ENCODE measurements at regions not wholly inside any gene's neighbourhood (a gene's known extent, or its start where the extent isn't known, plus 50 kb on each side); places are given as distances from the start of the nearest gene placed in this dataset.
"Not testable (repeated sequence)": the region's sequence is repeated elsewhere in the genome, so short reads cannot be mapped to it uniquely, and the experiment has no call there.

GRCh38 chr7:3135626-3136025, 92.0 kb upstream of the CARD11 start:
- DNase-seq = no peak

GRCh38 chr7:3138206-3138605, 94.5 kb upstream of the CARD11 start:
- DNase-seq = no peak

- peak in 1 of 51 donors; percentile 1 for DNase-seq
Observed at GRCh38 chr7:3138997-3139396, 95.3 kb upstream of the CARD11 start.

GRCh38 chr7:3140834-3141233, 97.2 kb upstream of the CARD11 start:
- no peak for DNase-seq

- DNase-seq = no peak
Observed at GRCh38 chr7:3141326-3141725, 97.7 kb upstream of the CARD11 start.

GRCh38 chr7:3143869-3144775, 100.5 kb upstream of the CARD11 start:
- no peak for DNase-seq

- DNase-seq = not testable (repeated sequence)
Observed at GRCh38 chr7:3144776-3145125, 101.1 kb upstream of the CARD11 start.

GRCh38 chr7:3146571-3147226, 103.0 kb upstream of the CARD11 start:
- DNase-seq = peak in 1 of 51 donors; percentile 1

GRCh38 chr7:3148471-3148870, 104.8 kb upstream of the CARD11 start:
- not testable (repeated sequence) for DNase-seq

GRCh38 chr7:3149231-3149995, 105.7 kb upstream of the CARD11 start:
- DNase-seq = no peak

GRCh38 chr7:3150027-3150426, 106.4 kb upstream of the CARD11 start:
- no peak for DNase-seq

- no peak for DNase-seq
Observed at GRCh38 chr7:3151784-3152183, 108.1 kb upstream of the CARD11 start.

GRCh38 chr7:3152714-3153113, 109.0 kb upstream of the CARD11 start:
- no peak for DNase-seq

- DNase-seq = no peak
Observed at GRCh38 chr7:3153118-3153517, 109.5 kb upstream of the CARD11 start.

- no peak for DNase-seq
Observed at GRCh38 chr7:3154317-3154716, 110.7 kb upstream of the CARD11 start.

GRCh38 chr7:3154881-3155494, 111.3 kb upstream of the CARD11 start:
- DNase-seq = no peak

- DNase-seq = no peak
Observed at GRCh38 chr7:3156508-3156907, 112.8 kb upstream of the CARD11 start.

GRCh38 chr7:3157566-3158287, 114.1 kb upstream of the CARD11 start:
- no peak for DNase-seq

GRCh38 chr7:3158341-3158760, 114.7 kb upstream of the CARD11 start:
- DNase-seq = no peak

GRCh38 chr7:3159039-3159438, 115.4 kb upstream of the CARD11 start:
- DNase-seq = no peak

GRCh38 chr7:3159445-3159844, 115.8 kb upstream of the CARD11 start:
- no peak for DNase-seq

All from hypothalamus (tissue), 51 donors.